ENCODE measurements at regions not wholly inside any gene's neighbourhood (a gene's known extent, or its start where the extent isn't known, plus 50 kb on each side); places are given as distances from the start of the nearest gene placed in this dataset.

GRCh38 chr18:78830161-78830560 lies 149.5 kb upstream of the SALL3 start:
- TF ChIP-seq TAF1 (IDR thresholded peaks at IDR 0.05; ENCODE audit: borderline replicate concordance, insufficient read depth, low read length) (no peak), REST (IDR thresholded peaks at IDR 0.05; ENCODE audit: insufficient read depth in 1 of 2, low read depth in 2 of 2, low read length in 2 of 2) (no peak), POLR2AphosphoS5 (IDR thresholded peaks at IDR 0.05; ENCODE audit: low read depth, low read length) (no peak), SIN3A (IDR thresholded peaks at IDR 0.05; ENCODE audit: borderline replicate concordance, insufficient read depth, low read length) (no peak)
